CD4-positive, alpha-beta T cell (primary cell): ENCODE measurements at regions not wholly inside any gene's neighbourhood (a gene's known extent, or its start where the extent isn't known, plus 50 kb on each side); places are given as distances from the start of the nearest gene placed in this dataset.

Experiments used
- ATAC-seq: fragments of 200-7000 bp; cut with Tn5 transposase; one replicate; pipeline ENCODE4 v1.10.0; 2022; ENCODE audit warnings: mild to moderate bottlenecking; ENCODE audit not compliant: poor library complexity
- CTCF ChIA-PET: fragments of 350-600 bp; sonication (Branson Sonifier 250); formaldehyde crosslinking; loops from one replicate; lab custom pipeline; 2021; ENCODE audit warnings: antibody characterized with exemption, inconsistent platforms; lab: Charles Lee
- POLR2A ChIA-PET: fragments of 350-600 bp; sonication (Branson Sonifier 250); formaldehyde crosslinking; loops from one replicate; lab custom pipeline; 2021; ENCODE audit warnings: antibody characterized with exemption, inconsistent platforms; lab: Charles Lee
- DNase-seq, 14 experiments: peaks; one replicate each; pipeline ENCODE4 v3.0.0-alpha.2; 2013 to 2020; ENCODE audit warnings: mixed read lengths in 2 of 14
- H3K27ac ChIP-seq, 2 donors: one replicate each; pipeline versions ENCODE4 v1.5.1 to v1.7.0; 2013; ENCODE audit warnings: low read length in 2 of 2, low read depth in 1 of 2, mild to moderate bottlenecking in 1 of 2
- H3K27me3 ChIP-seq, 2 experiments: 1 replicate in 1 of 2; 2 replicates in 1 of 2; pipeline versions ENCODE4 v1.6.1 to v1.7.0; 2013; ENCODE audit warnings: low read length in 2 of 2, control low read depth in 1 of 2, mild to moderate bottlenecking in 1 of 2, moderate library complexity in 1 of 2; ENCODE audit not compliant: insufficient read depth in 2 of 2, control insufficient read depth in 1 of 2
- H3K36me3 ChIP-seq: one replicate; pipeline ENCODE4 v1.6.1; 2013; ENCODE audit warnings: low read length, control low read depth; ENCODE audit not compliant: insufficient read depth
- H3K4me1 ChIP-seq: one replicate; pipeline ENCODE4 v1.6.1; 2013; ENCODE audit warnings: low read length, control low read depth; ENCODE audit not compliant: insufficient read depth
- H3K4me3 ChIP-seq: one replicate; pipeline ENCODE4 v1.5.1; 2013; ENCODE audit warnings: mild to moderate bottlenecking, low read length, moderate library complexity
- H3K9me3 ChIP-seq, 2 experiments: 1 replicate in 1 of 2; 2 replicates in 1 of 2; pipeline versions ENCODE4 v1.6.1 to v1.7.0; 2013; ENCODE audit warnings: low read length in 2 of 2, mild to moderate bottlenecking in 2 of 2, control low read depth in 1 of 2, moderate library complexity in 1 of 2; ENCODE audit not compliant: control insufficient read depth in 1 of 2, insufficient read depth in 1 of 2
- H3K27ac Mint-ChIP-seq: one replicate; pipeline ENCODE4 v1.8.0; 2020; ENCODE audit warnings: mixed read lengths
- H3K27me3 Mint-ChIP-seq: one replicate; pipeline ENCODE4 v1.8.0; 2021; ENCODE audit warnings: mixed read lengths
- H3K36me3 Mint-ChIP-seq: one replicate; pipeline ENCODE4 v1.8.0; 2021; ENCODE audit warnings: low read depth, mixed read lengths
- H3K4me1 Mint-ChIP-seq: one replicate; pipeline ENCODE4 v1.8.0; 2021; ENCODE audit warnings: low read depth, mixed read lengths
- H3K4me3 Mint-ChIP-seq: one replicate; pipeline ENCODE4 v1.8.0; 2020; ENCODE audit warnings: mild to moderate bottlenecking, mixed read lengths
- H3K9me3 Mint-ChIP-seq: one replicate; pipeline ENCODE4 v1.8.0; 2020; ENCODE audit warnings: mixed read lengths
- intact Hi-C, 2 experiments: fragments of 100-400 bp; cut with DNase I in 1 of 2; cut with micrococcal nuclease in 1 of 2; formaldehyde crosslinking; loops; one replicate each; pipeline versions ENCODE4 v1.15.1 to v1.9.0; 2023 to 2025; cut with DNase I, micrococcal nuclease
- TF ChIP-seq, protein P1 (sequence below): fragments of 200-600 bp; IDR thresholded peaks from one replicate; pipeline ENCODE4 v1.8.0; 2022; ENCODE audit warnings: antibody characterized with exemption, mild to moderate bottlenecking

- H3K9me3 Mint-ChIP-seq: peaks cover 2% of the 10 kb centered on the region
- ChIA-PET CTCF (no interaction called here), POLR2A (no interaction called here)
- no peaks in the 10 kb centered on the region for H3K9me3 ChIP-seq
- H3K27me3 Mint-ChIP-seq: no peaks in the 10 kb centered on the region
- H3K36me3 Mint-ChIP-seq: no peaks in the 10 kb centered on the region
- TF ChIP-seq, protein P1, sequence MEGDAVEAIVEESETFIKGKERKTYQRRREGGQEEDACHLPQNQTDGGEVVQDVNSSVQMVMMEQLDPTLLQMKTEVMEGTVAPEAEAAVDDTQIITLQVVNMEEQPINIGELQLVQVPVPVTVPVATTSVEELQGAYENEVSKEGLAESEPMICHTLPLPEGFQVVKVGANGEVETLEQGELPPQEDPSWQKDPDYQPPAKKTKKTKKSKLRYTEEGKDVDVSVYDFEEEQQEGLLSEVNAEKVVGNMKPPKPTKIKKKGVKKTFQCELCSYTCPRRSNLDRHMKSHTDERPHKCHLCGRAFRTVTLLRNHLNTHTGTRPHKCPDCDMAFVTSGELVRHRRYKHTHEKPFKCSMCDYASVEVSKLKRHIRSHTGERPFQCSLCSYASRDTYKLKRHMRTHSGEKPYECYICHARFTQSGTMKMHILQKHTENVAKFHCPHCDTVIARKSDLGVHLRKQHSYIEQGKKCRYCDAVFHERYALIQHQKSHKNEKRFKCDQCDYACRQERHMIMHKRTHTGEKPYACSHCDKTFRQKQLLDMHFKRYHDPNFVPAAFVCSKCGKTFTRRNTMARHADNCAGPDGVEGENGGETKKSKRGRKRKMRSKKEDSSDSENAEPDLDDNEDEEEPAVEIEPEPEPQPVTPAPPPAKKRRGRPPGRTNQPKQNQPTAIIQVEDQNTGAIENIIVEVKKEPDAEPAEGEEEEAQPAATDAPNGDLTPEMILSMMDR: no peak
- DNase-seq (no peak), ATAC-seq (no peak)
- H3K27ac ChIP-seq: no peak overlapping the region
- intact Hi-C loops: no loop called here
- no peak overlapping the region for H3K27ac Mint-ChIP-seq
- no peaks in the 10 kb centered on the region for H3K27me3 ChIP-seq
- no peaks in the 10 kb centered on the region for H3K4me1 ChIP-seq
- H3K4me3 Mint-ChIP-seq: no peak overlapping the region
- H3K4me1 Mint-ChIP-seq: no peaks in the 10 kb centered on the region
- H3K4me3 ChIP-seq: no peak overlapping the region
- H3K36me3 ChIP-seq: no peaks in the 10 kb centered on the region
Observed at GRCh38 chr14:42629553-42629952, 1022.9 kb downstream of the LRFN5 start.

GRCh38 chr14:42628602-42629001 lies 1021.9 kb downstream of the LRFN5 start:
- Mint-ChIP-seq H3K4me3 (no peak overlapping the region), H3K36me3 (no peaks in the 10 kb centered on the region), H3K9me3 (peaks cover 2% of the 10 kb centered on the region), H3K4me1 (no peaks in the 10 kb centered on the region), H3K27ac (no peak overlapping the region), H3K27me3 (no peaks in the 10 kb centered on the region)
- ATAC-seq (no peak), DNase-seq (no peak)
- no peaks in the 10 kb centered on the region for H3K27me3 ChIP-seq
- H3K9me3 ChIP-seq: no peaks in the 10 kb centered on the region
- no peaks in the 10 kb centered on the region for H3K4me1 ChIP-seq
- POLR2A ChIA-PET: no interaction called here
- H3K4me3 ChIP-seq: no peak overlapping the region
- CTCF ChIA-PET: no interaction called here
- H3K27ac ChIP-seq: no peak overlapping the region
- H3K36me3 ChIP-seq: no peaks in the 10 kb centered on the region
- intact Hi-C loops: no loop called here
- TF ChIP-seq, protein P1: no peak

DNA sequence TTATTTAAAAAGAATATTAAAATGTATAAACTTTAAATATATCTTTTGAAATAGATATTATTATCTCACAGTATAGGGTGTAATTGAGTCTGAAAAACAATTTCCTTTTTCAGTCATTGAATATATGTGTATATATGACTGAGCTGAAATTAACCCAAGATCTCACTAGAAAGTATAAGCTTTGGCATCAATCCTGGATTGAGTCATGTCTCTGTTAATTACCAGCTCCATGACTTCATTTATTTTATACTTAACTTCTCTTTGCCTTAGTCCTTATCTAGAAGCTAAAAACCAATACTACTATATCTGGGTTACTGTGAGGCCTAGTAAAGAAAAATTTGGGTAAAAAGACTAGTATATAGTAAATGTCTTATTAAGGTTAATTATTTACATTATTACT lies 1020.3 kb downstream of the LRFN5 start:
- intact Hi-C loops: no loop called here
- Mint-ChIP-seq H3K4me1 (no peaks in the 10 kb centered on the region), H3K36me3 (no peaks in the 10 kb centered on the region), H3K27ac (no peak overlapping the region), H3K9me3 (no peaks in the 10 kb centered on the region), H3K27me3 (no peaks in the 10 kb centered on the region), H3K4me3 (no peak overlapping the region)
- H3K4me3 ChIP-seq: no peak overlapping the region
- CTCF ChIA-PET: no interaction called here
- no peak overlapping the region for H3K27ac ChIP-seq
- POLR2A ChIA-PET: no interaction called here
- ATAC-seq: no peak
- no peaks in the 10 kb centered on the region for H3K4me1 ChIP-seq
- H3K36me3 ChIP-seq: no peaks in the 10 kb centered on the region
- H3K27me3 ChIP-seq: no peaks in the 10 kb centered on the region
- TF ChIP-seq, protein P1: no peak
- no peak for DNase-seq
- H3K9me3 ChIP-seq: no peaks in the 10 kb centered on the region
